ENCODE measurements at regions not wholly inside any gene's neighbourhood (a gene's known extent, or its start where the extent isn't known, plus 50 kb on each side); places are given as distances from the start of the nearest gene placed in this dataset.

DNA sequence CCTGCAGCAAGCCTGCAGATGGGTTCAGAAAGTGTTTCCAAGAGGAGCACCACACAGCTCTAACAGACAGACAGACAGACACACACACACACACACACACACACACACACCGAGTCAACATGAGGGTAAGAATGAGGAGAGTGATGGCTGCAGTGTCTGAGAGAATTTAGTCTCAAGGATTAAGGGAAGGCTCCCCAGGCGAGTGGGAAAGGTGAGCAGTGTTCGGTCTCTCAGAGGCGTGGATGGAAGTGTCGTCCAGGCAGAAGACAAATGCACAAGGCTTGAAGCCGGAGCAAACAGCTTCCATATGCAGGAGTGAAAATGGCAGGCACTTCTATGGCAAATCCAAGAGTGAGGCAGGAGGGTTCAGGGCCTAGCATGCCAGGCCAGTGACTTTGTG is 770.1 kb downstream of the KCNJ18 start:
- CTCF ChIA-PET, result no interaction called here

GRCh38 chr17:22463110-22463850 is 771.0 kb downstream of the KCNJ18 start:
- Histone ChIP-seq H3K4me1 (ENCODE audit: control insufficient read depth in 2 of 2, insufficient read depth in 2 of 2, low read length in 2 of 2) (no peaks in the 10 kb centered on the region), H3K9me3 (ENCODE audit: control insufficient read depth in 2 of 3, low read length in 3 of 3) (no peaks in the 10 kb centered on the region), H3K4me3 (ENCODE audit: low read length) (no peak overlapping the region), H3K27me3 (ENCODE audit: control insufficient read depth in 2 of 2, insufficient read depth in 2 of 2, low read length in 2 of 2) (no peaks in the 10 kb centered on the region), H3K36me3 (ENCODE audit: control insufficient read depth in 2 of 3, insufficient read depth in 3 of 3, low read length in 3 of 3) (no peaks in the 10 kb centered on the region), H3K27ac (ENCODE audit: low read depth, low read length) (no peak overlapping the region)
- no peak for DNase-seq
- ATAC-seq, result no peak
- ChIA-PET POLR2A (no interaction called here), CTCF (no interaction called here)
- H3K36me3 Mint-ChIP-seq, result peaks cover 0 to 3% (median 0%) of the 10 kb centered on the region in 5 donors
- H3K4me3 Mint-ChIP-seq, result no peak overlapping the region
- H3K27me3 Mint-ChIP-seq, result no peaks in the 10 kb centered on the region
- intact Hi-C loops (cut with micrococcal nuclease), result no loop called here
- no peaks in the 10 kb centered on the region for H3K4me1 Mint-ChIP-seq
- H3K9me3 Mint-ChIP-seq, result peaks cover 3 to 52% (median 18%) of the 10 kb centered on the region in 11 donors
- no peak overlapping the region for H3K27ac Mint-ChIP-seq

More for the DNA sequence above, 770.1 kb downstream of the KCNJ18 start:
- ATAC-seq, result no peak
- peaks cover 3 to 52% (median 17%) of the 10 kb centered on the region in 11 donors for H3K9me3 Mint-ChIP-seq
- H3K27ac Mint-ChIP-seq, result no peak overlapping the region
- no peak for DNase-seq
- intact Hi-C loops (cut with micrococcal nuclease), result no loop called here
- H3K4me3 Mint-ChIP-seq, result no peak overlapping the region
- no peaks in the 10 kb centered on the region for H3K36me3 ChIP-seq (ENCODE audit: control insufficient read depth in 2 of 3, insufficient read depth in 3 of 3, low read length in 3 of 3)
- no peak overlapping the region for H3K4me3 ChIP-seq (ENCODE audit: low read length)
- no peaks in the 10 kb centered on the region for H3K9me3 ChIP-seq (ENCODE audit: control insufficient read depth in 2 of 3, low read length in 3 of 3)
- POLR2A ChIA-PET, result no interaction called here
- peaks cover 0 to 3% (median 0%) of the 10 kb centered on the region in 5 donors for H3K36me3 Mint-ChIP-seq
- no peak overlapping the region for H3K27ac ChIP-seq (ENCODE audit: low read depth, low read length)
- no peaks in the 10 kb centered on the region for H3K27me3 ChIP-seq (ENCODE audit: control insufficient read depth in 2 of 2, insufficient read depth in 2 of 2, low read length in 2 of 2)
- no peaks in the 10 kb centered on the region for H3K4me1 ChIP-seq (ENCODE audit: control insufficient read depth in 2 of 2, insufficient read depth in 2 of 2, low read length in 2 of 2)
- H3K4me1 Mint-ChIP-seq, result no peaks in the 10 kb centered on the region
- no peaks in the 10 kb centered on the region for H3K27me3 Mint-ChIP-seq

DNA sequence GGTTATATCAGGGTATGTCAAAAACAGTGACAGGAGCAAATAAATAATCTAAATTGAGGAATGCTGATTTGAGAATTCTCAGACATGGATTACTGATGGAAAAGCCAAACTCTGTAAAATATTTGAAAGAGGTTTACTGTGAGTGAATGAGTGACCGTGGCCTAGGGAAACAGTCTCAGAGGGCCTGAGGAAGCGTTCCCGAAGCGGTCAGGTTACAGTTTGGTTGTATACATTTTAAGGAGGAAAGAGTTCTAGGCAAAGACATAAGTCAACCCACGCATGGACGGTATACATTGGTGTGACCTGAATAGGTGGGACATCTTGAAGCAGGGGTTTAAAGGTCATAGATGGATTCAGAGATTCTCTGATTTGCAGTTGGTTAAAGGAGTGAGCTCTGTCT is 771.7 kb downstream of the KCNJ18 start:
- Histone ChIP-seq H3K27me3 (ENCODE audit: control insufficient read depth in 2 of 2, insufficient read depth in 2 of 2, low read length in 2 of 2) (no peaks in the 10 kb centered on the region), H3K4me1 (ENCODE audit: control insufficient read depth in 2 of 2, insufficient read depth in 2 of 2, low read length in 2 of 2) (no peaks in the 10 kb centered on the region), H3K4me3 (ENCODE audit: low read length) (no peak overlapping the region), H3K27ac (ENCODE audit: low read depth, low read length) (no peak overlapping the region), H3K36me3 (ENCODE audit: control insufficient read depth in 2 of 3, insufficient read depth in 3 of 3, low read length in 3 of 3) (no peaks in the 10 kb centered on the region), H3K9me3 (ENCODE audit: control insufficient read depth in 2 of 3, low read length in 3 of 3) (no peaks in the 10 kb centered on the region)
- H3K27me3 Mint-ChIP-seq, result no peaks in the 10 kb centered on the region
- ChIA-PET POLR2A (no interaction called here), CTCF (no interaction called here)
- ATAC-seq (no peak), DNase-seq (no peak)
- H3K4me3 Mint-ChIP-seq, result no peak overlapping the region
- peaks cover 0 to 3% (median 0%) of the 10 kb centered on the region in 5 donors for H3K36me3 Mint-ChIP-seq
- H3K4me1 Mint-ChIP-seq, result no peaks in the 10 kb centered on the region
- no peak overlapping the region for H3K27ac Mint-ChIP-seq
- peaks cover 7 to 56% (median 18%) of the 10 kb centered on the region in 11 donors for H3K9me3 Mint-ChIP-seq
- intact Hi-C loops (cut with micrococcal nuclease), result no loop called here

GRCh38 chr17:22467720-22468119 is 775.4 kb downstream of the KCNJ18 start:
- H3K36me3 ChIP-seq (ENCODE audit: control insufficient read depth in 2 of 3, insufficient read depth in 3 of 3, low read length in 3 of 3), result no peaks in the 10 kb centered on the region
- no peak overlapping the region for H3K4me3 ChIP-seq (ENCODE audit: low read length)
- H3K9me3 Mint-ChIP-seq, result peaks cover 8 to 60% (median 22%) of the 10 kb centered on the region in 11 donors
- no peaks in the 10 kb centered on the region for H3K36me3 Mint-ChIP-seq
- ATAC-seq (no peak), DNase-seq (no peak)
- no peak overlapping the region for H3K4me3 Mint-ChIP-seq
- ChIA-PET CTCF (no interaction called here), POLR2A (no interaction called here)
- H3K9me3 ChIP-seq (ENCODE audit: control insufficient read depth in 2 of 3, low read length in 3 of 3), result no peaks in the 10 kb centered on the region
- no peaks in the 10 kb centered on the region for H3K4me1 ChIP-seq (ENCODE audit: control insufficient read depth in 2 of 2, insufficient read depth in 2 of 2, low read length in 2 of 2)
- H3K27me3 ChIP-seq (ENCODE audit: control insufficient read depth in 2 of 2, insufficient read depth in 2 of 2, low read length in 2 of 2), result no peaks in the 10 kb centered on the region
- H3K4me1 Mint-ChIP-seq, result no peaks in the 10 kb centered on the region
- H3K27ac ChIP-seq (ENCODE audit: low read depth, low read length), result no peak overlapping the region
- intact Hi-C loops (cut with micrococcal nuclease), result no loop called here
- no peaks in the 10 kb centered on the region for H3K27me3 Mint-ChIP-seq
- H3K27ac Mint-ChIP-seq, result no peak overlapping the region

- no peak overlapping the region for H3K27ac Mint-ChIP-seq
- no peaks in the 10 kb centered on the region for H3K27me3 Mint-ChIP-seq
- H3K27ac ChIP-seq (ENCODE audit: low read depth, low read length), result no peak overlapping the region
- H3K36me3 ChIP-seq (ENCODE audit: control insufficient read depth in 2 of 3, insufficient read depth in 3 of 3, low read length in 3 of 3), result no peaks in the 10 kb centered on the region
- H3K9me3 Mint-ChIP-seq, result peaks cover 6 to 50% (median 18%) of the 10 kb centered on the region in 11 donors
- CTCF ChIA-PET, result no interaction called here
- ATAC-seq (no peak), DNase-seq (no peak)
- H3K4me1 Mint-ChIP-seq, result no peaks in the 10 kb centered on the region
- H3K4me1 ChIP-seq (ENCODE audit: control insufficient read depth in 2 of 2, insufficient read depth in 2 of 2, low read length in 2 of 2), result no peaks in the 10 kb centered on the region
- no peaks in the 10 kb centered on the region for H3K27me3 ChIP-seq (ENCODE audit: control insufficient read depth in 2 of 2, insufficient read depth in 2 of 2, low read length in 2 of 2)
- no peaks in the 10 kb centered on the region for H3K9me3 ChIP-seq (ENCODE audit: control insufficient read depth in 2 of 3, low read length in 3 of 3)
- POLR2A ChIA-PET, result no interaction called here
- H3K4me3 ChIP-seq (ENCODE audit: low read length), result no peak overlapping the region
- intact Hi-C loops (cut with micrococcal nuclease), result no loop called here
- no peak overlapping the region for H3K4me3 Mint-ChIP-seq
- no peaks in the 10 kb centered on the region for H3K36me3 Mint-ChIP-seq
These were observed 777.0 kb downstream of the KCNJ18 start for GRCh38 chr17:22469101-22469880.

GRCh38 chr17:22469941-22470340 is 777.6 kb downstream of the KCNJ18 start:
- H3K9me3 Mint-ChIP-seq, result peaks cover 6 to 47% (median 15%) of the 10 kb centered on the region in 11 donors
- H3K4me3 ChIP-seq (ENCODE audit: low read length), result no peak overlapping the region
- no peak overlapping the region for H3K27ac ChIP-seq (ENCODE audit: low read depth, low read length)
- H3K4me3 Mint-ChIP-seq, result no peak overlapping the region
- no peaks in the 10 kb centered on the region for H3K9me3 ChIP-seq (ENCODE audit: control insufficient read depth in 2 of 3, low read length in 3 of 3)
- H3K27me3 ChIP-seq (ENCODE audit: control insufficient read depth in 2 of 2, insufficient read depth in 2 of 2, low read length in 2 of 2), result no peaks in the 10 kb centered on the region
- ATAC-seq (no peak), DNase-seq (no peak)
- H3K27ac Mint-ChIP-seq, result no peak overlapping the region
- no peaks in the 10 kb centered on the region for H3K4me1 Mint-ChIP-seq
- CTCF ChIA-PET, result no interaction called here
- intact Hi-C loops (cut with micrococcal nuclease), result no loop called here
- no peaks in the 10 kb centered on the region for H3K27me3 Mint-ChIP-seq
- no peaks in the 10 kb centered on the region for H3K4me1 ChIP-seq (ENCODE audit: control insufficient read depth in 2 of 2, insufficient read depth in 2 of 2, low read length in 2 of 2)
- POLR2A ChIA-PET, result no interaction called here
- H3K36me3 Mint-ChIP-seq, result no peaks in the 10 kb centered on the region
- no peaks in the 10 kb centered on the region for H3K36me3 ChIP-seq (ENCODE audit: control insufficient read depth in 2 of 3, insufficient read depth in 3 of 3, low read length in 3 of 3)
